ENCODE measurements at regions not wholly inside any gene's neighbourhood (a gene's known extent, or its start where the extent isn't known, plus 50 kb on each side); places are given as distances from the start of the nearest gene placed in this dataset.
"Not testable (repeated sequence)": the region's sequence is repeated elsewhere in the genome, so short reads cannot be mapped to it uniquely, and the experiment has no call there.

- no peak for DNase-seq
Observed at GRCh38 chr9:71587576-71588362, 180.5 kb downstream of the CEMIP2 start.

GRCh38 chr9:71583792-71584191, 184.5 kb downstream of the CEMIP2 start:
- no peak for DNase-seq

- no peak for DNase-seq
Observed at GRCh38 chr9:71582347-71582746, 186.0 kb downstream of the CEMIP2 start.

GRCh38 chr9:71581101-71581500, 187.2 kb downstream of the CEMIP2 start:
- no peak for DNase-seq

GRCh38 chr9:71571186-71571585, 197.1 kb downstream of the CEMIP2 start:
- DNase-seq = no peak

GRCh38 chr9:71567890-71568289, 200.4 kb downstream of the CEMIP2 start:
- DNase-seq = no peak

GRCh38 chr9:71562140-71562539, 206.2 kb downstream of the CEMIP2 start:
- DNase-seq = no peak

- DNase-seq = no peak
Observed at GRCh38 chr9:71557310-71557709, 211.0 kb downstream of the CEMIP2 start.

- no peak for DNase-seq
Observed at GRCh38 chr9:71552480-71552879, 215.8 kb downstream of the CEMIP2 start.

- DNase-seq = no peak
Observed at GRCh38 chr9:71549023-71549422, 219.3 kb downstream of the CEMIP2 start.

- no peak for DNase-seq
Observed at GRCh38 chr9:71544464-71544863, 223.8 kb downstream of the CEMIP2 start.

GRCh38 chr9:71541436-71541835, 226.9 kb downstream of the CEMIP2 start:
- DNase-seq = no peak

- DNase-seq = no peak
Observed at GRCh38 chr9:71524996-71525580, 243.2 kb downstream of the CEMIP2 start.

GRCh38 chr9:71524516-71524915, 243.8 kb downstream of the CEMIP2 start:
- DNase-seq = no peak

GRCh38 chr9:71521132-71521531, 247.2 kb downstream of the CEMIP2 start:
- no peak for DNase-seq

- DNase-seq = no peak
Observed at GRCh38 chr9:71519098-71519696, 249.1 kb downstream of the CEMIP2 start.

GRCh38 chr9:71518045-71518827, 250.1 kb downstream of the CEMIP2 start:
- DNase-seq = no peak

- DNase-seq = no peak
Observed at GRCh38 chr9:71515626-71516025, 252.7 kb downstream of the CEMIP2 start.

GRCh38 chr9:71515107-71515506, 253.2 kb downstream of the CEMIP2 start:
- DNase-seq = no peak

- DNase-seq = no peak
Observed at GRCh38 chr9:71514344-71514975, 253.9 kb downstream of the CEMIP2 start.

GRCh38 chr9:71509054-71509453, 259.3 kb downstream of the CEMIP2 start:
- no peak for DNase-seq

- DNase-seq = not testable (repeated sequence)
Observed at GRCh38 chr9:71508141-71508540, 260.2 kb downstream of the CEMIP2 start.

GRCh38 chr9:71506821-71507220, 261.5 kb downstream of the CEMIP2 start:
- no peak for DNase-seq

Data from CD4-positive, alpha-beta T cell treated with Interleukin-6 for 4 hours (primary cell).